ENCODE measurements at regions not wholly inside any gene's neighbourhood (a gene's known extent, or its start where the extent isn't known, plus 50 kb on each side); places are given as distances from the start of the nearest gene placed in this dataset.

DNA sequence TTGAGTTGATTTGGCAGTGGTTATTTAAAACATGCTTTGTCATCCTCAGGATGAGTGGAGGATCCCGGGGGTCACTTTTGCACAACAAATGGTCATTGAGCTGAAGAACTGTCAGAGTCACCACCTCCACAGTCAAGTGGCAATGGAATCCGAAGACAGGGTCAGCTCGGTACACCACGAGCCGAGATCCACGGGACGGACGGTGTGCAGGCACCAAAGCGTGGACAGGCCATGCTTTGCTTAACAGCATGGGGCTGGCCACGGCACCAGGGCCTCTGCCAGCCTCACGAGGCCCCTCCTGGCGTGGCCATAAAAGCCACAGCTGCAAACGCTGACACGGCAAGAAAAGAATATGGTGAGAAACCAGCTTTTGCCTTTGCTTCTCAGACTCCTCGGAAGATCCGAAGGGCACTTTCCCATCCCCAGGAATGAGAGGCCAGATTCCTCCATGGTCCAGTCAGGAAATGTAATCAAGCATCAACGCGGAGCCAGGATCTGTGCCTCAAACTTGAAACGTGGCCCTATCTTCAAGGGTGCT lies 152.2 kb upstream of the DIO3 start:
- Histone ChIP-seq H3K27ac (ENCODE audit: low read depth in 2 of 2, low read length in 1 of 2) (no peak overlapping the region), H3F3A (replicated peaks; ENCODE audit: insufficient read depth) (no peaks in the 10 kb centered on the region), H3K79me2 (ENCODE audit: insufficient read depth) (no peaks in the 10 kb centered on the region), H3K9me2 (no peaks in the 10 kb centered on the region), H2AFZ (ENCODE audit: low read depth) (no peak overlapping the region), H3K4me3 (ENCODE audit: low read depth in 2 of 2, low read length in 1 of 2) (no peak overlapping the region), H3K9ac (no peak overlapping the region), H3K9me3 (no peaks in the 10 kb centered on the region), H3K27me3 (ENCODE audit: insufficient read depth) (no peaks in the 10 kb centered on the region), H3K36me3 (replicated peaks in 1 of 2; ENCODE audit: control insufficient read depth in 1 of 2, insufficient read depth in 2 of 2, low read length in 1 of 2) (no peaks in the 10 kb centered on the region), H4K20me1 (ENCODE audit: insufficient read depth) (no peaks in the 10 kb centered on the region), H3K4me1 (ENCODE audit: control insufficient read depth in 1 of 2, insufficient read depth in 2 of 2, low read depth in 1 of 2, low read length in 1 of 2) (peaks cover 0 to 16% of the 10 kb centered on the region in 2 experiments; a peak in 2 of 4 replicates), H3K4me2 (no peak overlapping the region)
- ChIA-PET CTCF (interaction anchor here (0.9 kb wide), 1 partner anchor 12 kb away, joined by 3 read pairs; no protein-coding TSS in a partner anchor), POLR2A (no interaction called here)
- TF ChIP-seq ZBTB33 (IDR thresholded peaks at IDR 0.05; ENCODE audit: borderline replicate concordance, low read depth) (no peak), FOSL2 (IDR thresholded peaks at IDR 0.05; ENCODE audit: borderline replicate concordance, low read depth) (no peak), USF1 (IDR thresholded peaks at IDR 0.05; ENCODE audit: borderline replicate concordance, low read depth) (no peak), MXI1 (IDR thresholded peaks at IDR 0.05; ENCODE audit: low read depth, low read length) (no peak), RFX5 (IDR thresholded peaks at IDR 0.05; ENCODE audit: low read length) (no peak), FOXM1 (IDR thresholded peaks at IDR 0.05; ENCODE audit: low read depth) (no peak), POLR2AphosphoS5 (IDR thresholded peaks at IDR 0.05; ENCODE audit: low read depth, low read length) (no peak), NFIC (IDR thresholded peaks at IDR 0.05; ENCODE audit: borderline replicate concordance) (no peak), SMC3 (IDR thresholded peaks at IDR 0.05; ENCODE audit: low read depth, low read length) (no peak), EP300 (IDR thresholded peaks at IDR 0.05; ENCODE audit: borderline replicate concordance in 1 of 2, low read depth in 1 of 2, low read length in 1 of 2) (no peak), TEAD4 (IDR thresholded peaks at IDR 0.05; ENCODE audit: borderline replicate concordance, insufficient read depth) (no peak), ELF1 (IDR thresholded peaks at IDR 0.05) (no peak), JUND (IDR thresholded peaks at IDR 0.05) (no peak), RCOR1 (IDR thresholded peaks at IDR 0.05; ENCODE audit: low read length) (no peak), REST (IDR thresholded peaks at IDR 0.05; ENCODE audit: low read depth, low read length) (no peak)
- TF ChIP-seq, protein P1, sequence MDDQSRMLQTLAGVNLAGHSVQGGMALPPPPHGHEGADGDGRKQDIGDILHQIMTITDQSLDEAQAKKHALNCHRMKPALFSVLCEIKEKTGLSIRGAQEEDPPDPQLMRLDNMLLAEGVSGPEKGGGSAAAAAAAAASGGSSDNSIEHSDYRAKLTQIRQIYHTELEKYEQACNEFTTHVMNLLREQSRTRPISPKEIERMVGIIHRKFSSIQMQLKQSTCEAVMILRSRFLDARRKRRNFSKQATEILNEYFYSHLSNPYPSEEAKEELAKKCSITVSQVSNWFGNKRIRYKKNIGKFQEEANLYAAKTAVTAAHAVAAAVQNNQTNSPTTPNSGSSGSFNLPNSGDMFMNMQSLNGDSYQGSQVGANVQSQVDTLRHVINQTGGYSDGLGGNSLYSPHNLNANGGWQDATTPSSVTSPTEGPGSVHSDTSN (IDR thresholded peaks at IDR 0.05) = no peak
- TF ChIP-seq, protein P2, sequence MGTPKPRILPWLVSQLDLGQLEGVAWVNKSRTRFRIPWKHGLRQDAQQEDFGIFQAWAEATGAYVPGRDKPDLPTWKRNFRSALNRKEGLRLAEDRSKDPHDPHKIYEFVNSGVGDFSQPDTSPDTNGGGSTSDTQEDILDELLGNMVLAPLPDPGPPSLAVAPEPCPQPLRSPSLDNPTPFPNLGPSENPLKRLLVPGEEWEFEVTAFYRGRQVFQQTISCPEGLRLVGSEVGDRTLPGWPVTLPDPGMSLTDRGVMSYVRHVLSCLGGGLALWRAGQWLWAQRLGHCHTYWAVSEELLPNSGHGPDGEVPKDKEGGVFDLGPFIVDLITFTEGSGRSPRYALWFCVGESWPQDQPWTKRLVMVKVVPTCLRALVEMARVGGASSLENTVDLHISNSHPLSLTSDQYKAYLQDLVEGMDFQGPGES (IDR thresholded peaks at IDR 0.05; ENCODE audit: low read depth, low read length) = no peak
- TF ChIP-seq, protein P3, sequence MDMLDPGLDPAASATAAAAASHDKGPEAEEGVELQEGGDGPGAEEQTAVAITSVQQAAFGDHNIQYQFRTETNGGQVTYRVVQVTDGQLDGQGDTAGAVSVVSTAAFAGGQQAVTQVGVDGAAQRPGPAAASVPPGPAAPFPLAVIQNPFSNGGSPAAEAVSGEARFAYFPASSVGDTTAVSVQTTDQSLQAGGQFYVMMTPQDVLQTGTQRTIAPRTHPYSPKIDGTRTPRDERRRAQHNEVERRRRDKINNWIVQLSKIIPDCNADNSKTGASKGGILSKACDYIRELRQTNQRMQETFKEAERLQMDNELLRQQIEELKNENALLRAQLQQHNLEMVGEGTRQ (IDR thresholded peaks at IDR 0.05; ENCODE audit: borderline replicate concordance, low read depth, low read length) = no peak
- TF ChIP-seq, protein P4, sequence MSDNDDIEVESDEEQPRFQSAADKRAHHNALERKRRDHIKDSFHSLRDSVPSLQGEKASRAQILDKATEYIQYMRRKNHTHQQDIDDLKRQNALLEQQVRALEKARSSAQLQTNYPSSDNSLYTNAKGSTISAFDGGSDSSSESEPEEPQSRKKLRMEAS (IDR thresholded peaks at IDR 0.05; ENCODE audit: low read depth) = no peak
- 59% methylated on average over 16 of the region's 19 CpGs for WGBS (ENCODE audit: low lambda C conversion rate)
- DNase-seq = no peak

All from SK-N-SH (cell line).